C4-2B (cell line): ENCODE measurements at regions not wholly inside any gene's neighbourhood (a gene's known extent, or its start where the extent isn't known, plus 50 kb on each side); places are given as distances from the start of the nearest gene placed in this dataset.

Experiments
- CTCF ChIP-seq: fragments of 450-650 bp; conservative IDR thresholded peaks from 2 replicates; pipeline ENCODE4 v1.5.1; 2017; ENCODE audit warnings: mild to moderate bottlenecking
- ZFX ChIP-seq: fragments of 450-650 bp; IDR thresholded peaks from 2 replicates; pipeline ENCODE4 v1.6.1; 2017

GRCh38 chr1:168788258-168788657 lies 59.3 kb upstream of the DPT start:
- TF ChIP-seq CTCF (no peak), ZFX (no peak)
